IPS DF 6.9 (cell line): ENCODE measurements at regions not wholly inside any gene's neighbourhood (a gene's known extent, or its start where the extent isn't known, plus 50 kb on each side); places are given as distances from the start of the nearest gene placed in this dataset.

Experiments
- DNase-seq: peaks from one replicate; pipeline ENCODE4 v3.0.0-alpha.2; 2013; ENCODE audit warnings: low read depth, low spot score
- H3K27ac ChIP-seq: one replicate; pipeline ENCODE4 v1.5.1; 2013; ENCODE audit warnings: low read length, control low read depth
- H3K27me3 ChIP-seq: 2 replicates; pipeline ENCODE4 v1.6.1; 2013; ENCODE audit warnings: mild to moderate bottlenecking, low read length; ENCODE audit not compliant: control insufficient read depth, insufficient read depth
- H3K36me3 ChIP-seq: 2 replicates; pipeline ENCODE4 v1.6.1; 2013; ENCODE audit warnings: low read length; ENCODE audit not compliant: control insufficient read depth, insufficient read depth
- H3K4me1 ChIP-seq: 2 replicates; pipeline ENCODE4 v1.6.1; 2013; ENCODE audit warnings: low read length; ENCODE audit not compliant: control insufficient read depth, insufficient read depth
- H3K4me3 ChIP-seq: 2 replicates; pipeline ENCODE4 v1.5.1; 2013; ENCODE audit warnings: mild to moderate bottlenecking, low read length
- H3K9me3 ChIP-seq: 2 replicates; pipeline ENCODE4 v1.6.1; 2013; ENCODE audit warnings: low read length, inconsistent platforms; ENCODE audit not compliant: control insufficient read depth, insufficient read depth
- WGBS: extraction: QIAGEN DNeasy Blood & Tissue Kit; methylation state at CpG from one replicate; pipeline ENCODE4 v1.1.7; 2013; ENCODE audit warnings: mixed read lengths, missing lambda C conversion rate; ENCODE audit not compliant: insufficient read length, insufficient coverage; 5-methylcytosine and 5-hydroxymethylcytosine counted together

DNA sequence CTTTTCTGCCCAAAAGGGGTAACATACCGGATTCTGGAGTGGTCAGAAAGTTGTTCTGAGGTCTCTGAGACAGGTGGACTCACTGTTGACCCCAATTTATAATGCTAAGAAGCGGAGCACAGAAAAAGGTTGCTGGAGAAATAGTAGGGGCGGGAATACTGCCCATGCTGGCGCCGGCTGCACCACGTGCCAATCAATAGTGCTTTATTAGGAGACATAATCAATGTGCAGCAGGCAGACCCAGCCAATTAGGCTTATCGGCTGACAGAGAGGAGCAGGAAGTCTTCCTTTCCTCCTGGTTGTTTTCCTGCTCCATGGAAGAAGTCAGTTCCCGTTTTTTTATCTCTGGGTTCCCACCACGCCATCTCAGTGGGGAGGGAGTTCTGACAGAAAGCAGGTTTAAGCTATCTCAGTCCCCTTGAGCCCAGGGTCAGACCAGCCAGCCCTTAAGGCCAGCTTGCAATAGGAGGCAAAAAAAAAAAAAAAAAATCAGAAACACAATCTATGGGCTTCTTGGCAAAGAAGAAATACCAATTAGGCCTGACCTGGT lies 68.2 kb upstream of the IRX6 start:
- H3K27ac ChIP-seq, result no peak overlapping the region
- no CpG with 5 or more reads among the region's 9 CpGs for WGBS
- no peaks in the 10 kb centered on the region for H3K36me3 ChIP-seq
- no peaks in the 10 kb centered on the region for H3K9me3 ChIP-seq
- no peaks in the 10 kb centered on the region for H3K4me1 ChIP-seq
- H3K27me3 ChIP-seq, result no peaks in the 10 kb centered on the region
- no peak overlapping the region for H3K4me3 ChIP-seq
- no peak for DNase-seq

DNA sequence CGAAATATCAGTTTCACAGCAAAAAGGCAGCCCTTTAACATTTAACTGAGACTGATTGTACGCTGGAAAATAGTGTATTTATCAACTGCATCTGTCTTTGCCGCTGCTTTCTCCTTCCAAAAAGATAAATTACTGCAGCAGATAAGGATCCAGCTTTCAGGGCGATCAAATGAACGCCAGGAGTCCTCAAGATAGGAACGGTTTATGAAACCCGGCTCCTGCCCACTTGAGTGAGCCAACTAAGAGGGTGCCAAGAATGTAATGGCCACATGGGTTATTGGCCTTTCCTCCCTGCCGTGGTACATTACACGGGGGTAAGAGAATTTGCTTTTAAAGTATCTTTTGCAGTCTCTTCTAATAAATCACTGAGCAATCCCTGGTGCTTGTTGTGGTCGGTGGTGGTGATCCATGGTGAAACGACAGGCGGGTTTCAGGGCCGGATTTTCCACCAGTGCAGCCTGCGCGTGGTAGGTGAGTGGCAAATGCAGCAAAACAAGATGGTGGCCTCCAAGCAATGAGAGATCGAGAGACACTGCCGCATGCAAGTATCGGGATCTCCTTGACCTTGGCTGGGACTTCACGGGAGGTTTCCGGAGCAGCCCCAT lies 67.5 kb upstream of the IRX6 start:
- no peaks in the 10 kb centered on the region for H3K36me3 ChIP-seq
- no peak for DNase-seq
- no peaks in the 10 kb centered on the region for H3K4me1 ChIP-seq
- H3K27me3 ChIP-seq, result no peaks in the 10 kb centered on the region
- H3K9me3 ChIP-seq, result no peaks in the 10 kb centered on the region
- H3K4me3 ChIP-seq, result no peak overlapping the region
- no peak overlapping the region for H3K27ac ChIP-seq
- WGBS, result no CpG with 5 or more reads among the region's 20 CpGs

DNA sequence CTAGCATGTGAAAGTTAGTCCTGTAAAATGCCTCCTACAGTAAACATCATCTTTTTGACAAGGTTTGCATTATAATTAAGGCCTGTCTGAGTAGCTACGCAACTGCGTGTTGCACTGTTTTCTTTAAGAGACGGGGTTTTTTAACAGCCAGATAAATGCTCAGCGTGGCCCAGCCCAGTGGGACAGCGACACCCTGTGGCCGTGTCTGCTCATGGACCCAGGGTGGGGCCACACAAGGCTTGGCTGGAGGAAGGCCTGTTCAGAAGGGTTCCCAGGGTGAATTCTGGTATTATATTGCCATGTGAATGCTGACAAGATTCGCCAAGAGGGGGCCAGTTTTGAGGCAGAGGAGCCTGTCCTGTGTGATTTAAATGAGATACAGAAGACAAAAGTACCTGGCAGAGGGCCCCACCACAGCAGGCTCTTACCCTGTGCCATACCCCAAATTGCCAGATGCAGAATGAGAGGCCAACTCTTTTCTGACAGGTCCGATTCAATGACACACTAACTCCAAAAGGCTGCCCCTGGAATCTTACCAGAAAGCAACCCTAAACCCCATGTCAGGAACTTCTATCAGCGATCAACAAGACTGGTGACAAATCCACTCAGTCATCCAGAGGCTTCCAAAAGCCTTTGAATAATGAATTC lies 65.9 kb upstream of the IRX6 start:
- no peaks in the 10 kb centered on the region for H3K4me1 ChIP-seq
- H3K27me3 ChIP-seq, result no peaks in the 10 kb centered on the region
- no peaks in the 10 kb centered on the region for H3K36me3 ChIP-seq
- WGBS, result no CpG with 5 or more reads among the region's 9 CpGs
- H3K4me3 ChIP-seq, result no peak overlapping the region
- no peaks in the 10 kb centered on the region for H3K9me3 ChIP-seq
- H3K27ac ChIP-seq, result no peak overlapping the region
- DNase-seq, result peak; percentile 48

DNA sequence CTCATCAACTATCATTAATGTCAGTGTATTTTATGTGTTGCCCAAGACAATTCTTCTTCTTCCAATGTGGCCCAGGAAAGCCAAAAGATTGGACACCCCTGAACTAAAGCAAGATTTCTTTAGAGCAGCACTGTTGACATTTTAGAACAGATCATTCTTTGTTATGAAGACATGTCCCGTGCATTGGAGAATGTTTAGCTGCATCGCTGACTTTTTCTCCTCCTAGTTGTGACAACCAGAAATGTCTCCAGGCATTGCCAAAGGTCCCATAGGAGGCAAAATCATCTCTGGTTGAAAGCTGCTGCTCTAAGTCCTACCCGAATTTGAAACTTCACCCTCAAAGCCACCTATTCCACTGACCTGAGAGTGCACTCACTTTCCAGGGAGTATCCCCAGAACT lies 62.7 kb upstream of the IRX6 start:
- Histone ChIP-seq H3K4me3 (no peak overlapping the region), H3K36me3 (no peaks in the 10 kb centered on the region), H3K4me1 (no peaks in the 10 kb centered on the region), H3K27me3 (no peaks in the 10 kb centered on the region), H3K27ac (no peak overlapping the region), H3K9me3 (no peaks in the 10 kb centered on the region)
- DNase-seq, result no peak
- no CpG with 5 or more reads among the region's 3 CpGs for WGBS

DNA sequence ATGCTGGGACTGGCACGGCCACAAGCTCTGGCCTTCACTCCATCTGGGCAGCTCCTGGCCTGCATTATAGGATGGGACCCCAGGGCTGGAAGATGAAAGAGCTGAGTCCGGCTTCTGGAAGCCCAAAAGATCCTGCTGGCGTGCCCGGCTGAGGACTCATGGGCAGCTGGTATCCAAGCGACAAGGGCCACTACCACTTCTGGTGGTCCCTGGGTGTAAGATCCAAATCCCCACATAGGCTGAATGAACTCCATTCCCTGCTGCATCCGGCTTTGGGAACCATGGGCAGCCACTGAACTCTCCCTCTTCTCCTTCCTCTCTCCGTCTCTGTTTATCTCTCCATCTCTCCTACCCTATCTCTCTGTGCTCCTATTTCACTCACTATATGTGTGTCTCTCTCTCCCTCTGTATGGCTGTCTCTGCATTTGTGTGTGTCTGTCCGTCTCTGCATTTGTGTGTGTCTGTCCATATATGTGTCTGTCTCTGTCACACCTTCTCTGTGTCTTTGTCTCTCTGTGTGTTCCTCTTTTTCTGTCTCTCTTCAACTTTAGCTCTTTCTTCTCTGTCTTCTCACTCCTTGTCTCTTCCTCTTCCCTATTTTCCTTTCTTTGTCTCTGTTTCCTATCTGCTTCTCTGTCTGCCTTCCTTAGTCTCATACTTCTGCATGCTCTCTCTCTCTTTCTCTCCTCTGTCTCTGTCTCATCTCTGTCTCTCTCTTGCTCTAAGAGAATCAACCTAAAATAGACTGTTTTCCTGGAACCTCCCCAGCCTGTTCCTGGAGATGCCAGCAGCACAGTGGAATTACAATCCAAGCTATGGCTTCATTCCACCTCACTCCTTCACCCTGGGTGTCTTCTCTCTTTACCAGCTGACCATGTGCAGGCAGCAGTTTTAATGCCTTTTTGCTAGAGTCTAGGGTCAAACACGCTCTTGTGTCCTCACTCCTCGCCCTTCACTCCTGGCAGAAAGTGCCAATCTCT lies 60.4 kb upstream of the IRX6 start:
- DNase-seq, result no peak
- Histone ChIP-seq H3K27ac (no peak overlapping the region), H3K27me3 (no peaks in the 10 kb centered on the region), H3K36me3 (no peaks in the 10 kb centered on the region), H3K9me3 (no peaks in the 10 kb centered on the region), H3K4me3 (no peak overlapping the region), H3K4me1 (no peaks in the 10 kb centered on the region)
- no CpG with 5 or more reads among the region's 10 CpGs for WGBS

DNA sequence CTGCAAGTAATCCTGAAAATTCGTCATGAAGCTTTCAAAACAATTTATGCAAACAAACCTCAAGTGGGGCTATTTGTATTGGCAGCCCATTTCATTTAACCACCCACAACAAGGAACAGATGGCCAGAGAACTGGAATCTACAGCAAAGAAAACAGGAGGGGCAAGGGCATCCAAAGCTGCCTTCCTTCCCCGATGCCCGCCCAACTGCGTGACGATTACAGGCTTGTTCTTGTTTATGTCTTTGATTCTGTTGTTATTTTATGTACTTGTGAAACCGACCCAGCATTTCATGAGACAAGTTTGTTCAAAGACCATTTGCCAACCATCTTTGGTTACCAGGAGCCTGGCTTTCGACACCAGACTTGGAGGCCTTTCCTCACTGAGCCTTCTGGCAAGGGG lies 59.1 kb upstream of the IRX6 start:
- Histone ChIP-seq H3K4me3 (no peak overlapping the region), H3K36me3 (no peaks in the 10 kb centered on the region), H3K27me3 (no peaks in the 10 kb centered on the region), H3K9me3 (no peaks in the 10 kb centered on the region), H3K4me1 (no peaks in the 10 kb centered on the region), H3K27ac (no peak overlapping the region)
- no peak for DNase-seq
- WGBS, result no CpG with 5 or more reads among the region's 7 CpGs

DNA sequence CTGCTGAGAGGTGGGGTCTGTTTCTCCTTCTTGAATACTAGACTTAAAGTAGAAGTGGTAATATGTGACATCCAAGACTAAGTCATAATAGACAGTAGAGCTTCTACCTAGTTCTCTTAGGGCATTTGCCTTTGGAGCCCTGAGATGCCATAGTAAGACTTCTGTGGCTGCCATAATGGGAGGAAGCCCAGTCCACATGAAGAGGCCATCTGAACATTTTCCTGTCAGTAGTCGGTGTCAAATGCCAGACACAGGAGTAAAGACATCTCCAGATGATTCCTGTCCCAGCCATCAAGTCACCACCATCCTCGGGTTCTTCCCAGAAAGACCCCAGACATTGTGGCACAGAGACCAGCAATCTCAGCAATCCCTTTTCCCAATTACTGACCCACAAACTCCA lies 58.1 kb upstream of the IRX6 start:
- no peak overlapping the region for H3K27ac ChIP-seq
- H3K36me3 ChIP-seq, result no peaks in the 10 kb centered on the region
- DNase-seq, result no peak
- no peaks in the 10 kb centered on the region for H3K27me3 ChIP-seq
- no peaks in the 10 kb centered on the region for H3K9me3 ChIP-seq
- no peaks in the 10 kb centered on the region for H3K4me1 ChIP-seq
- no peak overlapping the region for H3K4me3 ChIP-seq
- no CpG with 5 or more reads among the region's 2 CpGs for WGBS

DNA sequence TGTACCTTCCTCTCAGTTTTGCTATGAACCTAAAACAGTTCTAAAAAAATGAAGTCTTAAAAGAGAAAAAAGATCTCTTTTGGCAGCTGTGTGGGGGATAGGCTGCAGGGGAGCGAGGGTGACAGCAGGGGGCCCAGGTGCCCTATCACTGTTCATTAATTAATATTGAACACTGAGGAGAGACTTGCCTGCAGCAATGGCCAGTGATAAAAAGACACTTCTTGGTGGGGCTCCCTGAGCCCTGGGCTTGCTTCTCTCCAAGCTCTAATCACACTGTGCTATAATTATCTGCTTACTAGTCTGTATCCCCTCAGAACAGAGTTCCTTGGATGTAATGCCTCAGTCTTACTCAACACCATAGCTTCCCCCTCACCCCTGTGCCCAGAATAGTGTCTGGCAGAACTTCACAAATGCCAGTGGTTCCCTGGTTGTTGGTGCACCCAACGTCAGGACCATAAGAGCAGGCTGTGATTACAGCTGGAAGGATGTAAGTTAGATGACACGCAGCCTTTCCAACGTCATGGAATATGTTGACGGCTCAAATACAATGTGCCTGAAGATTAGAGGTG lies 52.0 kb upstream of the IRX6 start:
- H3K9me3 ChIP-seq, result no peaks in the 10 kb centered on the region
- H3K36me3 ChIP-seq, result no peaks in the 10 kb centered on the region
- H3K27me3 ChIP-seq, result no peaks in the 10 kb centered on the region
- no peaks in the 10 kb centered on the region for H3K4me1 ChIP-seq
- no peak overlapping the region for H3K27ac ChIP-seq
- no peak for DNase-seq
- no CpG with 5 or more reads among the region's 5 CpGs for WGBS
- H3K4me3 ChIP-seq, result no peak overlapping the region

DNA sequence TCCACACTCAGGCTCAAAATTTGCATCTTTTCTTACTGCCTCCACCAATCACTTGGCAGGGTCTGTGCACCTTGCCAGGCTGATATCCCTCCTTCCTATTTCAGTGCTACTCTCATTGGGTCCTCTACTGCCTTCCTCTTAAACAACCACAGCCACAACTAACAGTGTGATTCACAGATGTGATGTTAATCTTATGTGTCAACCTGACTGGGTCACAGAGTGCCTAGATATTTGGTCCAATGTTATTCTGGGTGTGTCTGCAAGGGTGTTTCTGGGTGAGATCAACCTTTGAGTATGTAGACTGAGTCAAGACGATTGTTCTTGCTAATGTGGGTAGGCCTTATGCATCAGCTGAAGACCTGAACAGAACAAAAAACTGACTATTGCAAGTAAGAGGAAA lies 51.3 kb upstream of the IRX6 start:
- DNase-seq, result no peak
- Histone ChIP-seq H3K9me3 (no peaks in the 10 kb centered on the region), H3K27ac (no peak overlapping the region), H3K36me3 (no peaks in the 10 kb centered on the region), H3K4me3 (no peak overlapping the region), H3K27me3 (no peaks in the 10 kb centered on the region), H3K4me1 (no peaks in the 10 kb centered on the region)
- no CpG with 5 or more reads among the region's 1 CpG for WGBS

DNA sequence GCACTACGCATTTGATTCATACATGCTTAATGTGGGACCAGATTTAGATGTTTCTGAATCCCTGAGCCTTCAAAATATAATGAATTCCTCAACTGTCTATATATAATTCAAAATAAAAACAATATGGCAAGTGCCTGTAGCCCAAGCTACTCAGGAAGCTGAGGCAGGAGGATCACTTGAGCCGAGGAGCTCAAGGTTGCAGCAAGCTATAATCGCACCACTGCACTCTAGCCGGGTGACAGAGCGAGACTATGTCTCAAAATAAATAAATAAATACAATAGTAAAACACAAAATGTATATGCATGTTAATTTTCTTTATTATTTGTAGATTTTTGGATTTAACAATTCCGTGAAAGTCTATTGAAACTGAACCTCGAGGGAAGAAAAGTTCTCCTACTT lies 50.6 kb upstream of the IRX6 start:
- WGBS, result no CpG with 5 or more reads among the region's 7 CpGs
- H3K27ac ChIP-seq, result no peak overlapping the region
- H3K27me3 ChIP-seq, result no peaks in the 10 kb centered on the region
- no peaks in the 10 kb centered on the region for H3K9me3 ChIP-seq
- DNase-seq, result no peak
- H3K4me1 ChIP-seq, result no peaks in the 10 kb centered on the region
- no peak overlapping the region for H3K4me3 ChIP-seq
- no peaks in the 10 kb centered on the region for H3K36me3 ChIP-seq
